HUDEP-2 (cell line): ENCODE measurements at regions not wholly inside any gene's neighbourhood (a gene's known extent, or its start where the extent isn't known, plus 50 kb on each side); places are given as distances from the start of the nearest gene placed in this dataset.

ENCODE experiments used
- DNase-seq, 76 experiments: peaks; one replicate each; lab custom pipeline; 2025; ENCODE audit not compliant: unreplicated experiment in 76 of 76; lab: John Stamatoyannopoulos, UW

GRCh38 chr7:130941322-130942210, 207.6 kb upstream of the KLF14 start:
- DNase-seq, result no peak

- no peak for DNase-seq
These were observed 208.4 kb upstream of the KLF14 start for GRCh38 chr7:130942211-130942964.

GRCh38 chr7:130943336-130943901, 209.4 kb upstream of the KLF14 start:
- DNase-seq, result no peak

GRCh38 chr7:130943981-130944380, 210.0 kb upstream of the KLF14 start:
- DNase-seq, result no peak

- no peak for DNase-seq
These were observed 211.0 kb upstream of the KLF14 start for GRCh38 chr7:130944997-130945396.

GRCh38 chr7:130945411-130945811, 211.4 kb upstream of the KLF14 start:
- no peak for DNase-seq

- no peak for DNase-seq
These were observed 212.1 kb upstream of the KLF14 start for GRCh38 chr7:130946114-130946513.

GRCh38 chr7:130947792-130948580, 214.0 kb upstream of the KLF14 start:
- DNase-seq, result no peak

GRCh38 chr7:130948822-130949221, 214.8 kb upstream of the KLF14 start:
- no peak for DNase-seq

- DNase-seq, result no peak
These were observed 215.5 kb upstream of the KLF14 start for GRCh38 chr7:130949550-130949949.

GRCh38 chr7:130950054-130950453, 216.0 kb upstream of the KLF14 start:
- no peak for DNase-seq

GRCh38 chr7:130950741-130951140, 216.7 kb upstream of the KLF14 start:
- no peak for DNase-seq

GRCh38 chr7:130951303-130951975, 217.4 kb upstream of the KLF14 start:
- no peak for DNase-seq

- no peak for DNase-seq
These were observed 218.2 kb upstream of the KLF14 start for GRCh38 chr7:130951976-130952876.

GRCh38 chr7:130953196-130953595, 219.2 kb upstream of the KLF14 start:
- no peak for DNase-seq

- DNase-seq, result no peak
These were observed 221.0 kb upstream of the KLF14 start for GRCh38 chr7:130954918-130955564.

- no peak for DNase-seq
These were observed 221.5 kb upstream of the KLF14 start for GRCh38 chr7:130955565-130955919.

GRCh38 chr7:130956417-130957136, 222.6 kb upstream of the KLF14 start:
- no peak for DNase-seq
